Loucy (cell line): ENCODE measurements at regions not wholly inside any gene's neighbourhood (a gene's known extent, or its start where the extent isn't known, plus 50 kb on each side); places are given as distances from the start of the nearest gene placed in this dataset.

Experiments
- H2AFZ ChIP-seq: fragments of 200-600 bp; sonication (generic); 2 replicates; pipeline ENCODE4 v1.6.0; 2016; ENCODE audit warnings: antibody characterized with exemption, mild to moderate bottlenecking, low read length, moderate library complexity
- H3F3A ChIP-seq: fragments of 200-600 bp; 2 replicates; pipeline ENCODE4 v1.6.0; 2016; ENCODE audit warnings: antibody characterized with exemption, low read depth, mild to moderate bottlenecking
- H3K27me3 ChIP-seq: fragments of 200-600 bp; sonication (generic); 2 replicates; pipeline ENCODE4 v1.6.1; 2014; ENCODE audit warnings: low read length, mild to moderate bottlenecking; ENCODE audit not compliant: insufficient read depth, poor library complexity, severe bottlenecking
- H3K36me3 ChIP-seq: fragments of 200-600 bp; sonication (generic); 2 replicates; pipeline ENCODE4 v1.6.1; 2016; ENCODE audit warnings: low read length; ENCODE audit not compliant: insufficient read depth
- H3K4me1 ChIP-seq: fragments of 200-600 bp; sonication (generic); 2 replicates; pipeline ENCODE4 v1.5.1; 2014; ENCODE audit warnings: low read length, mild to moderate bottlenecking; ENCODE audit not compliant: insufficient read depth, poor library complexity, severe bottlenecking
- H3K4me2 ChIP-seq: fragments of 200-600 bp; sonication (generic); 2 replicates; pipeline ENCODE4 v1.6.0; 2014; ENCODE audit warnings: antibody characterized with exemption, low read length, low read depth, mild to moderate bottlenecking; ENCODE audit not compliant: poor library complexity, severe bottlenecking
- H3K4me3 ChIP-seq: fragments of 200-600 bp; sonication (generic); 2 replicates; pipeline ENCODE4 v1.5.1; 2014; ENCODE audit warnings: low read length, mild to moderate bottlenecking, mixed read lengths; ENCODE audit not compliant: poor library complexity, severe bottlenecking
- H3K79me2 ChIP-seq: fragments of 200-600 bp; sonication (generic); 2 replicates; pipeline ENCODE4 v1.6.1; 2014; ENCODE audit warnings: low read length; ENCODE audit not compliant: insufficient read depth
- H3K9ac ChIP-seq: fragments of 200-600 bp; sonication (generic); 2 replicates; pipeline ENCODE4 v1.6.0; 2014; ENCODE audit warnings: mild to moderate bottlenecking, low read depth, low read length, moderate library complexity; ENCODE audit not compliant: poor library complexity, severe bottlenecking
- H3K9me2 ChIP-seq: fragments of 200-600 bp; sonication (generic); replicated peaks from 2 replicates; pipeline ENCODE4 v1.6.1; 2016; ENCODE audit warnings: low read depth, low read length, mixed read lengths
- H3K9me3 ChIP-seq: fragments of 200-600 bp; sonication (generic); 2 replicates; pipeline ENCODE4 v1.6.1; 2014; ENCODE audit warnings: mild to moderate bottlenecking, antibody characterized with exemption, low read length, low read depth; ENCODE audit not compliant: insufficient read depth
- H4K20me1 ChIP-seq: fragments of 200-600 bp; sonication (generic); 2 replicates; pipeline ENCODE4 v1.6.0; 2014; ENCODE audit warnings: antibody characterized with exemption, low read length, mild to moderate bottlenecking; ENCODE audit not compliant: insufficient read depth, poor library complexity, severe bottlenecking
- CTCF ChIP-seq: fragments of 200-600 bp; sonication (generic); conservative IDR thresholded peaks from 2 replicates; pipeline ENCODE4 v1.5.1; 2014; ENCODE audit warnings: mild to moderate bottlenecking, antibody characterized with exemption, low read length
- EZH2phosphoT487 ChIP-seq: fragments of 200-600 bp; IDR thresholded peaks from 2 replicates; pipeline ENCODE4 v1.6.1; 2018; ENCODE audit warnings: antibody characterized with exemption, mild to moderate bottlenecking, moderate library complexity, borderline replicate concordance

- no peaks in the 10 kb centered on the region for H3K27me3 ChIP-seq
- TF ChIP-seq EZH2phosphoT487 (no peak), CTCF (no peak)
- no peak overlapping the region for H3K4me2 ChIP-seq
- no peak overlapping the region for H2AFZ ChIP-seq
- H3F3A ChIP-seq = no peaks in the 10 kb centered on the region
- no peaks in the 10 kb centered on the region for H3K79me2 ChIP-seq
- H3K9me2 ChIP-seq = no peaks in the 10 kb centered on the region
- H3K9ac ChIP-seq = no peak overlapping the region
- H3K4me3 ChIP-seq = no peak overlapping the region
- H3K9me3 ChIP-seq = no peaks in the 10 kb centered on the region
- H3K4me1 ChIP-seq = no peaks in the 10 kb centered on the region
- no peaks in the 10 kb centered on the region for H3K36me3 ChIP-seq
- no peaks in the 10 kb centered on the region for H4K20me1 ChIP-seq
Observed at GRCh38 chr13:73412933-73413332, 354.1 kb downstream of the KLF5 start.

- H3K9me3 ChIP-seq = no peaks in the 10 kb centered on the region
- no peaks in the 10 kb centered on the region for H3K4me1 ChIP-seq
- H3K4me2 ChIP-seq = no peak overlapping the region
- no peaks in the 10 kb centered on the region for H3K79me2 ChIP-seq
- H4K20me1 ChIP-seq = no peaks in the 10 kb centered on the region
- no peaks in the 10 kb centered on the region for H3K36me3 ChIP-seq
- no peak overlapping the region for H3K9ac ChIP-seq
- no peaks in the 10 kb centered on the region for H3K27me3 ChIP-seq
- H3K4me3 ChIP-seq = no peak overlapping the region
- TF ChIP-seq EZH2phosphoT487 (no peak), CTCF (no peak)
- H3F3A ChIP-seq = no peaks in the 10 kb centered on the region
- H2AFZ ChIP-seq = no peak overlapping the region
- no peaks in the 10 kb centered on the region for H3K9me2 ChIP-seq
Observed at GRCh38 chr13:73411067-73411809, 352.4 kb downstream of the KLF5 start.

- Histone ChIP-seq H3K4me2 (no peak overlapping the region), H3F3A (no peaks in the 10 kb centered on the region), H3K27me3 (no peaks in the 10 kb centered on the region), H3K4me1 (no peaks in the 10 kb centered on the region), H3K9ac (no peak overlapping the region), H3K4me3 (no peak overlapping the region), H3K79me2 (no peaks in the 10 kb centered on the region), H3K36me3 (no peaks in the 10 kb centered on the region), H3K9me2 (no peaks in the 10 kb centered on the region), H3K9me3 (no peaks in the 10 kb centered on the region), H4K20me1 (no peaks in the 10 kb centered on the region), H2AFZ (no peak overlapping the region)
- TF ChIP-seq EZH2phosphoT487 (no peak), CTCF (no peak)
Observed at GRCh38 chr13:73406454-73406853, 347.6 kb downstream of the KLF5 start.
